ENCODE measurements at regions not wholly inside any gene's neighbourhood (a gene's known extent, or its start where the extent isn't known, plus 50 kb on each side); places are given as distances from the start of the nearest gene placed in this dataset.

GRCh38 chr4:181578911-181579310, 664.3 kb upstream of the TENM3 start:
- no peaks in the 10 kb centered on the region for H3K9me3 ChIP-seq
- no peak for TF ChIP-seq EP300 (IDR thresholded peaks at IDR 0.05)
- TF ChIP-seq CTCF (IDR thresholded peaks at IDR 0.05), result no peak
- TF ChIP-seq POLR2AphosphoS5 (IDR thresholded peaks at IDR 0.05), result no peak
- TF ChIP-seq POLR2A (IDR thresholded peaks at IDR 0.05; ENCODE audit: low read depth), result no peak
- H3K4me3 ChIP-seq, result no peak overlapping the region
- DNase-seq (ENCODE audit: extremely low spot score), result no peak
- H3K27me3 ChIP-seq, result peaks cover 0 to 7% (median 0%) of the 10 kb centered on the region in 4 donors
- H3K4me1 ChIP-seq, result no peaks in the 10 kb centered on the region
- no peaks in the 10 kb centered on the region for H3K36me3 ChIP-seq
- no peak overlapping the region for H3K27ac ChIP-seq (replicated peaks in 1 of 4)
- WGBS, result 70% methylated on average over 4 of the region's 5 CpGs
- intact Hi-C loops (cut with DNase I), result no loop called here

GRCh38 chr4:181579486-181579885, 663.7 kb upstream of the TENM3 start:
- WGBS, result 83% methylated on average over 2 of the region's 2 CpGs
- no peak for DNase-seq (ENCODE audit: extremely low spot score)
- peaks cover 0 to 7% (median 0%) of the 10 kb centered on the region in 4 donors for H3K27me3 ChIP-seq
- no peak overlapping the region for H3K4me3 ChIP-seq
- H3K36me3 ChIP-seq, result no peaks in the 10 kb centered on the region
- no peaks in the 10 kb centered on the region for H3K9me3 ChIP-seq
- intact Hi-C loops (cut with DNase I), result no loop called here
- TF ChIP-seq POLR2A (IDR thresholded peaks at IDR 0.05; ENCODE audit: low read depth) (no peak), CTCF (IDR thresholded peaks at IDR 0.05) (no peak), POLR2AphosphoS5 (IDR thresholded peaks at IDR 0.05) (no peak), EP300 (IDR thresholded peaks at IDR 0.05) (no peak)
- H3K27ac ChIP-seq (replicated peaks in 1 of 4), result no peak overlapping the region
- no peaks in the 10 kb centered on the region for H3K4me1 ChIP-seq

- intact Hi-C loops (cut with DNase I), result no loop called here
- no peak overlapping the region for H3K4me3 ChIP-seq
- no peak for DNase-seq (ENCODE audit: extremely low spot score)
- no peaks in the 10 kb centered on the region for H3K36me3 ChIP-seq
- H3K9me3 ChIP-seq, result no peaks in the 10 kb centered on the region
- H3K27ac ChIP-seq (replicated peaks in 1 of 4), result no peak overlapping the region
- H3K27me3 ChIP-seq, result peaks cover 0 to 7% (median 0%) of the 10 kb centered on the region in 4 donors
- TF ChIP-seq CTCF (IDR thresholded peaks at IDR 0.05), result no peak
- no peak for TF ChIP-seq POLR2A (IDR thresholded peaks at IDR 0.05; ENCODE audit: low read depth)
- TF ChIP-seq EP300 (IDR thresholded peaks at IDR 0.05), result no peak
- no peak for TF ChIP-seq POLR2AphosphoS5 (IDR thresholded peaks at IDR 0.05)
- WGBS, result 88% methylated on average over 4 of the region's 4 CpGs
- no peaks in the 10 kb centered on the region for H3K4me1 ChIP-seq
Measured at GRCh38 chr4:181581983-181582382, 661.2 kb upstream of the TENM3 start.

- 95% methylated on average over 4 of the region's 4 CpGs for WGBS
- Histone ChIP-seq H3K36me3 (no peaks in the 10 kb centered on the region), H3K27me3 (peaks cover 0 to 7% (median 0%) of the 10 kb centered on the region in 4 donors), H3K9me3 (no peaks in the 10 kb centered on the region), H3K27ac (replicated peaks in 1 of 4) (no peak overlapping the region), H3K4me3 (no peak overlapping the region), H3K4me1 (no peaks in the 10 kb centered on the region)
- intact Hi-C loops (cut with DNase I), result no loop called here
- no peak for DNase-seq (ENCODE audit: extremely low spot score)
- no peak for TF ChIP-seq CTCF (IDR thresholded peaks at IDR 0.05)
Measured at GRCh38 chr4:181582595-181582994, 660.6 kb upstream of the TENM3 start.

- H3K27ac ChIP-seq (replicated peaks in 1 of 4), result no peak overlapping the region
- H3K36me3 ChIP-seq, result no peaks in the 10 kb centered on the region
- TF ChIP-seq EP300 (IDR thresholded peaks at IDR 0.05) (no peak), CTCF (IDR thresholded peaks at IDR 0.05) (no peak), POLR2AphosphoS5 (IDR thresholded peaks at IDR 0.05) (no peak), POLR2A (IDR thresholded peaks at IDR 0.05; ENCODE audit: low read depth) (no peak)
- no peaks in the 10 kb centered on the region for H3K27me3 ChIP-seq
- WGBS, result 68% methylated on average over 4 of the region's 4 CpGs
- intact Hi-C loops (cut with DNase I), result no loop called here
- H3K4me3 ChIP-seq, result no peak overlapping the region
- H3K9me3 ChIP-seq, result no peaks in the 10 kb centered on the region
- H3K4me1 ChIP-seq, result no peaks in the 10 kb centered on the region
- DNase-seq (ENCODE audit: extremely low spot score), result no peak
Measured at GRCh38 chr4:181588733-181589302, 654.4 kb upstream of the TENM3 start.

All from esophagus muscularis mucosa (tissue), 4 donors.